Activated T-cell treated with anti-CD3 and anti-CD28 coated beads, Interleukin-2, amount 50 U/mL, for 1 hour (primary cell): ENCODE measurements at regions not wholly inside any gene's neighbourhood (a gene's known extent, or its start where the extent isn't known, plus 50 kb on each side); places are given as distances from the start of the nearest gene placed in this dataset.
"Not testable (repeated sequence)": the region's sequence is repeated elsewhere in the genome, so short reads cannot be mapped to it uniquely, and the experiment has no call there.

ENCODE experiments used
- DNase-seq: peaks from one replicate; pipeline ENCODE4 v3.0.0-alpha.2; 2020

DNA sequence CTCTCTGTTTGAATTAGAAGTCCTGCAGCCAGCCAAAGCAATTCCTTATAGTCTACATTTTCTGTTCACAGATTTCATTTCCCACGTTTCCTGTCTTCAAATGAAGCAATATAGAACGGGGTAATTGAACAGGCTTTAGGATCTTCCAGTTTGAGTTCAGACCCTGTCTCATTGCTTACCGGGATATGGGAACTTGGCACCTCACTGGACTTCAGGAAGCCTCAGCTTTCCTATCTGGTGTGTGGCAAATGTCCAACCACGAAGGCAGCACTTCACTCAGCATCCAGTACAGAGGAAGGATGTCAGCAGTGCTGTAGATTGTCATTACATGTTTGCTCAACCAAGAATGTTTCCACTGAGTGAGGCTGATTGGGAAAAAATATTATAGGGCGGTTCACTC is 271.1 kb upstream of the ZFP42 start:
- no peak for DNase-seq

GRCh38 chr4:187726485-187726884 is 269.1 kb upstream of the ZFP42 start:
- DNase-seq: no peak

DNA sequence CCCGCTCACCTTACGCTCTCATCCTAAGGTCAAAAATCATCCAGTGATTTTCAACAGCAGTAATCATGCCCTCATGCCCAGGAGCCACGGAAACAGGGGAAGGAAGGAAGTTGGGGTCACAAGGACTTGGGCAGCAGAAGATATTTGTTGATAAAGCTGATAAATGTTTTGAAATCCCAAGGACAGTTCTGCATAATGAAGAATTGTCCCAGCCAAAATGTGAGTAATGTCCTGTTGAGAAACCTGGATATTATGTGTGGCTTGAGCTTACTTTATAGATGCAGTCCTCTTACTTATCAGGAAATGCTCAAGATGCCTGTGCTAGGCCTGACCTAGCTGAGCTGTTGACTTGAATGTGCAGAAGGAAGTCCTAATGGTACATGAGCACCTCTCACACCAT is 263.0 kb upstream of the ZFP42 start:
- DNase-seq: no peak

DNA sequence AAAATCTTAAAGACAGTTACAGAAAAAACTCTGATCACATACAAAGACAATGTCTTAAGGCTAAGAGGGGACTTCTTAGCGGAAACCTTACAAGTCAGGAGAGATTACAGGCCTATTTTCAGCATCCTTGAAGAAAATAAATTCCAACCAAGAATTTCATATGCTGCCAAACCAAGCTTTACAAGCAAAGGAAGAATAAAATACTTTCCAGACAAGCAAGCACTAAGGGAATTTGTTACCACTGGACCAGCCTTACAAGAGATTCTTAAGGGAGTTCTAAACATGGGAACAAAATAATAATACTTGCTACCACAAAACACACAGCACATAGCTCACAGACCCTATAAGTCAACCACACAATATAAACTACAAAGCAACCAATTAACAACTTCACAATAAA is 255.8 kb upstream of the ZFP42 start:
- no peak for DNase-seq

DNA sequence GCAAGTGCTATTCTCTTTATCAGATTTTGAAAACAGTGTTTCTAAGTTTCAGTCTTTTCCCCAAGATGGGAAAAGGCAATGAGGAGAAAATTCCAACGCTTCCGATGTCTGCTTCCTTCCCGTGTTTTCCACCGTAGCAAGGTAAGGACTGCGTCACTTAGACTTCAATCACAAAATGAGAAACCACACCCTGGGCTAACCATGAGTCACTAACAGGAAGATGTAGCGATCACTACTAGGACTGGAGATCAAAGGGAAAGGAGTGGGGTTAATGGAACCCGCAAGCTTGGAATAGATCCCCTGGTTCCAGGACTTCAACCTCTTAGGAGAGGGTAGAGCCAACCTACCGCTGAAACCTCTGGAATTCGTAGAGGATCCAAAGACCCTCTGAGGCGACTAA is 250.7 kb upstream of the ZFP42 start:
- no peak for DNase-seq

DNA sequence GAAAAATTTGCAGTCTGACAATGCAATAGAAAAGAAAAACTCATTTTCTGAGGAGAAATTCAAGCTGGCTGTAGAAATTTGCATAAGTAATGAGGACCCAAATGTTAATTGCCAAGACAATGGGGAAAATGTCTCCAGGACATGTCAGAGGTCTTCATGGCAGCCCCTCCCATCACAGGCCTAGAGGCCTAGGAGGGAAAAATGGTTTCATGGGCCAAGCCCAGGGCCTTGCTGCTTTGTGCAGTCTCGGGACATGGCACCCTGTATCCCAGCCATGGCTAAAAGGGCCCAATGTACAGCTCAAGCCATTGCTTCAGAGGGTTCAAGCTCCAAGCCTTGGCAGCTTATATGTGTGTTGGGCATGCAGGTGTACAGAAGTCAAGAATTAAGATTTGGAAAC is 244.9 kb upstream of the ZFP42 start:
- DNase-seq: not testable (repeated sequence)

DNA sequence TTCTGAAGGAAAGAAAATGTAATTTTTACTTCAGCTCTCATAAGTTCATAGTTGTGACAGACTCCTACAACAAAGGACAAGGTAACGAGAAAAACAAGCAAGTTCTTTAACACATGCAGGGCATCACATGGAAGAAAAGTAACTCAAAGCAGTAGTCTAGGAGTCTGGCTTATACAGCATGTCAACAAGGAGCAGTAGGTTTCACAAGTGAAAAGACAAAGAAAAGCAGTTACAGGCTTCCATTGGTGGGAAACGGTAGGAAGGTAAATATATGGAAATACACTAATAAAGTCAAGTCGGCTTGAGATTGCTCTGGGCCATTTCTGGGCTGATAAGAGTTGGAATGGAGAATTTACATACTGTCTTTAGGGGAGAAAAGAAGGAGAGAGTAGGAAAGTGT is 228.4 kb upstream of the ZFP42 start:
- DNase-seq: no peak

GRCh38 chr4:187767687-187768086 is 227.9 kb upstream of the ZFP42 start:
- no peak for DNase-seq

DNA sequence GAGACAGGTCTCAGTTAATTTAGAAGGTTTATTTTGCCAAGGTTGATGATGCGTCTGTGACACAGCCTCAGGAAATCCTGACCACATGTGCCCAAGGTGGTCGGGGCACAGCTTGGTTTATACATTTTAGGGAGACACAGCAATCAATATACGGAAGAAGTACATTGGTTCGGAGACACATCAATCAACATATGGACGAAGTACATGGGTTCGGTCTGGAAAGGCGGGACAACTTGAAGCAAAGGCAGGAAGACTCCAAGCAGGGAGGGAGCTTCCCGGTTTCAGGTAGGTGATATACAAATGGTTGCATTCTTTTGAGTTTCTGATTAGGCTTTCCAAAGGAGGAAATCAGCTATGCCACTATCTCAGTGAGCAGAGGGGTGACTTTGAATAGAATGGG is 225.2 kb upstream of the ZFP42 start:
- DNase-seq: no peak

GRCh38 chr4:187777954-187778353 is 217.6 kb upstream of the ZFP42 start:
- no peak for DNase-seq

- DNase-seq: no peak
Observed at GRCh38 chr4:187780070-187780469, 215.5 kb upstream of the ZFP42 start.

GRCh38 chr4:187782286-187782824 is 213.2 kb upstream of the ZFP42 start:
- no peak for DNase-seq

GRCh38 chr4:187786190-187786589 is 209.4 kb upstream of the ZFP42 start:
- no peak for DNase-seq

DNA sequence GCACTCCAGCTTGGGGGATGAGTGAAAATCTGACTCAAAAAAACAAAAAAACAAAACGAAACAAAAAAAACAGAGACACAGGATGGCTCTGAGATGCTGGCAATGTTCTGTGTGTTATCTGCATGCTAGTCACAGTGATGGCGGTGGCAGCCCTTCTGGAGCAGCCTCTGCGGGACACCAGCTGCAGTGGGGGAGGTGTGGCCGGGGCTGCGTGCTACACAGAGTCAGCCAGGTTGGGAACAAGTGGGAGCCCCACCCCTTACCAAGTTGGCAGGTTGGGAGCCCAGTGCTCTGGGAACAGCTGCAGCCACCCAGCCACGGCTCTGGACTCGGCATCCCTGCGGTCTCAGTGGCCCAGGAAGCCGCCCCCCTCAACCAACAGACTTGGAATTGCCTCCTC is 206.5 kb upstream of the ZFP42 start:
- no peak for DNase-seq

- DNase-seq: no peak
Observed at GRCh38 chr4:187795737-187796136, 199.8 kb upstream of the ZFP42 start.

DNA sequence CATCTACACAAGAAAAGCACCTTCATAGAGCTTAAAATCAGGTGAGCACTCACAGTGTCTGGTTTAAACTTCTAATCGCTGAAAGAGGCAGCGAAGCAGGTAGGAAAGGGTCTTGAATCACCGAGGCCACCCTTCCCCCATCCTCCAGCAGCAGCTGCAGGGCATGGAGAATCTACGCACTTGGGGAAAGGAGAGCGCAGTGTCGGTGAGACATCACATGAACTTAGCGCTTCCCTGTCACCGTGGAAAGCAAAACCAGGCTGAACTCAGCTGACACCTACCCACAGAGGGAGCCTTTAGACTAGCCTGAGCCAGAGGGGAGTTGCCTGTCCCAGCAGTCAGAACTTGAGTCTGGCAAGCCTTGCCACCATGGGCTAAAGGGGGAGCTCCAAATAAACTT is 197.2 kb upstream of the ZFP42 start:
- DNase-seq: no peak

- no peak for DNase-seq
Observed at GRCh38 chr4:187799735-187800134, 195.8 kb upstream of the ZFP42 start.

- DNase-seq: no peak
Observed at GRCh38 chr4:187811591-187811990, 184.0 kb upstream of the ZFP42 start.

DNA sequence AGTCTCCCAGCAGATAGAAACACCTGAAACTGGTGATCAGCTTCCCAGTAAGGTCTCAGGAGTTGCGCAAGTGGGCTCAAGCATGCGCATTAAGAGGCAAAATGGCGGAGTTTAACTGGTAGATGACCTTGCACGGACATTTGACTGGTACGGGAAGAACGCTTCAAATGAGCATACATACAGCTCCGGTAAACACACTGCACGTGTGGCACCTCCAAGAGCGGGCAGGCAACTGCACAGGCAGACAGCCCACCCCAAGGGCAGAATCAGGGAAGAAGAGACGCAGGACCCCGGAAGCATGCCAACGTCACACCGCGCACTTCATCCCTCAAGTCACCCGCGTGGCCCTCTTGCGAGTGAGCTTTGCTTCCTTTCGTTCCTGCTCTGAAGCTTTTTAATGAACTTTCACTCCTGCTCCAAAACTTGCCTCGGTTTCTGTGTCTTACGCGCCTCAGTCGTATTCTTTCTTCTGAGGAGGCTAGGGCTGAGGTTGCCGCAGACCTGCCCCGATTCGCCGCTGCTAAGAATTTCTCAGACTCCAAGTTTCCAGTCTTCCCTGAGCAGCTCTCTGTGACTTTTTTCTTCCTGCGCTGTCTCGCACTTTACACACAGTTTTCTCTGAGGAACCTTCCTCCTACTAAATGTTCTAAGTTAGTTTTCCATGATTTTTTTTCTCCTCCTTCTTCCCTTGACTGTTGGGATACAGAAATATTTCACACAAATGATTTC is 180.7 kb upstream of the ZFP42 start:
- no peak for DNase-seq

DNA sequence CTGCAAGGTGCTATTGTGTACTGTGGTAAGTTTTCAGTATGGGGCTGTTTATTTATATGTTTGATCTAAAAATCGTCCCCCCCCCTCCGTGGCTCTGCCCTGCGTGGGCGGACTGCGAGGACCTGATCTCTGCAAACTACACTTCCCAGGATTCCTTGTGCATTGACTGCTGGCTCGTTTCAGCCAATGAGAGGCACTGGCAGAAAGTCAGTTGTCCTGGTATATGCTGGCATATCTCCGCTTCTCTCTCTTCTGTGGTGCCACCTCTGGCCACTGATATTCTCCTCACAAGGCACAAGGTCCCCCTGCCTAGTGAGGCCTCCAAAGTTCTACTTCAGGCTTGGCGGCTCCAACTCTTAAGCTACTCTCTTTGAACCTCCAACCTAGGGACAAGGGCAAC is 168.8 kb upstream of the ZFP42 start:
- DNase-seq: no peak

DNA sequence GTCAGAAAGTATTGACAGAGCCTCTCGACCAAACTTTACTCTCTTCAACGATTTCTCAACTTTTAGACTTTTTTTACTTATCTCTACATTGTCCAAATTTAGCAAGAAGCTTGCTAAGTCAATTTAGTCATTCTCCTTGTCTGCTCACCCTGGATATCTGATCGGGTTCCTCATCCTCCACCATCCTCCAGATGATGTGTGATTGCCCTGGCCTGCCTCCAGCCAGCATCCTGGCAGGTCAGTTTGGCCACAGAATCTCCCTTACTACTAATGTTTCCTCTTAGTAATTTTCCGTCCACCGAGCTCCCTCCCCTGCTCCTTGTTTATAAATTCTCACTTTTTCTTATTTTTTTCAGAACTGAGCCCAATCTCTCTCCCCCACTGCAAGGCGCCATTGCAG is 167.9 kb upstream of the ZFP42 start:
- DNase-seq: no peak

- no peak for DNase-seq
Observed at GRCh38 chr4:187839765-187840164, 155.8 kb upstream of the ZFP42 start.

GRCh38 chr4:187840814-187841213 is 154.8 kb upstream of the ZFP42 start:
- no peak for DNase-seq

- no peak for DNase-seq
Observed at GRCh38 chr4:187849556-187850225, 145.9 kb upstream of the ZFP42 start.

DNA sequence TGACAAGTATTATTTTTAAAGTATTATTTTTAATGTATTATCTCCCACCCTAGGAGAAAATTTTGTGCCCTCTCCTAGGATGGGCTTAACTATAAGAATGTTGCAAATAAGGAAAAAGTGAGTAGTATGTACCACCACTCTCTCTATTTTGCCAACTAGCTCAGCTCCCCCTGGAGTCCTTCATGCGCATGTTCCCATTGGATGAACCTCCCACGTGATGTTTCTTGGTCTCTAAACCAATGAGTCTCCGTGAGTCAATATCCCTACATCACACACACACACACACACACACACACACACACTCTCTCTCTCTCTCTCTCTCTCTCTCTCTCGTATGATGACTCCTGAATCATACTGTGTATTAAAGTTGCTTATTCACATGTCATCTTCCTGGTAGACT is 129.7 kb upstream of the ZFP42 start:
- no peak for DNase-seq
